K562 (cell line): ENCODE measurements at regions not wholly inside any gene's neighbourhood (a gene's known extent, or its start where the extent isn't known, plus 50 kb on each side); places are given as distances from the start of the nearest gene placed in this dataset.
A peak's percentile ranks its signal among the peaks of the same experiment; 100 is the strongest.

Experiments
- BRD4 ChIP-seq: fragments of 200-600 bp; sonication (generic); IDR thresholded peaks from 2 replicates; pipeline ENCODE4 v1.6.1; 2017; ENCODE audit warnings: inconsistent platforms
- C11orf30 ChIP-seq: fragments of 450-650 bp; IDR thresholded peaks from 2 replicates; pipeline ENCODE4 v1.6.1; 2016; ENCODE audit warnings: low read depth, mild to moderate bottlenecking
- CCNT2 ChIP-seq: IDR thresholded peaks from 2 replicates; pipeline ENCODE4 v1.6.1; 2011; ENCODE audit warnings: borderline replicate concordance, low read depth, mild to moderate bottlenecking, moderate library complexity, mixed read lengths, low read length; ENCODE audit not compliant: insufficient read length; ENCODE audit errors: extremely low read depth
- CHCHD3 ChIP-seq: fragments of 250-450 bp; sonication (Bioruptor Pico); IDR thresholded peaks from 2 replicates; pipeline ENCODE4 v2.1.2; 2022; ENCODE audit warnings: mild to moderate bottlenecking
- HDAC1 ChIP-seq, 2 experiments: fragments of 450-650 bp; IDR thresholded peaks; 2 replicates each; pipeline ENCODE4 v1.6.1; 2016 to 2017; ENCODE audit warnings: inconsistent platforms in 1 of 2, mild to moderate bottlenecking in 1 of 2, moderate library complexity in 1 of 2
- JUN ChIP-seq, 2 experiments: sonication (generic) in 1 of 2; formaldehyde crosslinking in 1 of 2; IDR thresholded peaks; 2 replicates each; pipeline versions ENCODE4 v1.6.1 to v1.8.0; 2012 to 2022; ENCODE audit warnings: borderline replicate concordance in 2 of 2, mild to moderate bottlenecking in 2 of 2, improper control_type of control experiment in 1 of 2, low read depth in 1 of 2, low read length in 1 of 2, missing genetic modification reagents in 1 of 2
- LCOR ChIP-seq: sonication (generic); formaldehyde crosslinking; IDR thresholded peaks from 2 replicates; pipeline ENCODE4 v1.8.0; 2022; ENCODE audit warnings: mild to moderate bottlenecking, missing genetic modification reagents
- MAFF ChIP-seq: IDR thresholded peaks from 2 replicates; pipeline ENCODE4 v1.6.1; 2012; ENCODE audit warnings: low read length, improper control_type of control experiment
- MAFG ChIP-seq: fragments of 450-650 bp; conservative IDR thresholded peaks from 2 replicates; pipeline ENCODE4 v1.6.1; 2016; ENCODE audit warnings: missing genetic modification characterization, missing compliant biosample characterization
- MEF2D ChIP-seq: conservative IDR thresholded peaks from 2 replicates; pipeline ENCODE4 v1.6.1; 2016; ENCODE audit warnings: low read depth, missing genetic modification characterization, missing compliant biosample characterization
- MEIS2 ChIP-seq: fragments of 450-650 bp; IDR thresholded peaks from 2 replicates; pipeline ENCODE4 v1.6.1; 2014; ENCODE audit warnings: mild to moderate bottlenecking; ENCODE audit not compliant: partially characterized antibody
- NEUROD1 ChIP-seq: fragments of 150-350 bp; IDR thresholded peaks from 2 replicates; pipeline ENCODE4 v1.6.1; 2014; ENCODE audit warnings: borderline replicate concordance, low read length, low read depth; ENCODE audit not compliant: partially characterized antibody
- NFYB ChIP-seq: IDR thresholded peaks from 2 replicates; pipeline ENCODE4 v1.6.1; 2011; ENCODE audit warnings: mild to moderate bottlenecking, moderate library complexity; ENCODE audit not compliant: insufficient read length; ENCODE audit errors: extremely low read depth
- PHTF2 ChIP-seq: fragments of 250-450 bp; sonication (Bioruptor Pico); IDR thresholded peaks from 2 replicates; pipeline ENCODE4 v1.5.0; 2021; ENCODE audit warnings: mild to moderate bottlenecking
- YY1 ChIP-seq, 3 experiments: IDR thresholded peaks; 2 replicates each; pipeline ENCODE4 v1.6.1; 2011; ENCODE audit warnings: low read length in 2 of 3, mild to moderate bottlenecking in 2 of 3, moderate library complexity in 2 of 3, borderline replicate concordance in 1 of 3, control low read depth in 1 of 3, low read depth in 1 of 3; ENCODE audit not compliant: insufficient read depth in 3 of 3, insufficient replicate concordance in 2 of 3, control insufficient read depth in 1 of 3, insufficient read length in 1 of 3; ENCODE audit errors: extremely low read depth in 1 of 3
- ZNF586 ChIP-seq: fragments of 450-650 bp; formaldehyde crosslinking; conservative IDR thresholded peaks from 2 replicates; pipeline ENCODE4 v1.4.0; 2020; ENCODE audit warnings: mild to moderate bottlenecking, moderate library complexity
- ZNF77 ChIP-seq: fragments of 250-450 bp; sonication (Bioruptor Pico); IDR thresholded peaks from 2 replicates; pipeline ENCODE4 v1.5.0; 2020
- TF ChIP-seq, protein P1 (sequence below): fragments of 450-650 bp; formaldehyde crosslinking; IDR thresholded peaks from 2 replicates; pipeline ENCODE4 v1.4.0; 2020; ENCODE audit warnings: mild to moderate bottlenecking, moderate library complexity
- TF ChIP-seq, protein P2 (sequence below), 3 experiments: IDR thresholded peaks in 2 of 3; conservative IDR thresholded peaks in 1 of 3; 2 replicates each; pipeline ENCODE4 v1.5.1; 2011 to 2012; ENCODE audit warnings: low read length in 3 of 3, mild to moderate bottlenecking in 3 of 3, control low read depth in 2 of 3, improper control_type of control experiment in 1 of 3, inconsistent platforms in 1 of 3, low read depth in 1 of 3, mixed read lengths in 1 of 3, moderate library complexity in 1 of 3; ENCODE audit not compliant: insufficient read depth in 2 of 3
- TF ChIP-seq, protein P3 (sequence below): sonication (generic); formaldehyde crosslinking; IDR thresholded peaks from 2 replicates; pipeline ENCODE4 v1.5.0; 2020; ENCODE audit warnings: missing genetic modification reagents
- TF ChIP-seq, protein P4 (sequence below): fragments of 250-450 bp; sonication (Bioruptor Pico); IDR thresholded peaks from 2 replicates; pipeline ENCODE4 v1.4.0; 2020; ENCODE audit warnings: mild to moderate bottlenecking

DNA sequence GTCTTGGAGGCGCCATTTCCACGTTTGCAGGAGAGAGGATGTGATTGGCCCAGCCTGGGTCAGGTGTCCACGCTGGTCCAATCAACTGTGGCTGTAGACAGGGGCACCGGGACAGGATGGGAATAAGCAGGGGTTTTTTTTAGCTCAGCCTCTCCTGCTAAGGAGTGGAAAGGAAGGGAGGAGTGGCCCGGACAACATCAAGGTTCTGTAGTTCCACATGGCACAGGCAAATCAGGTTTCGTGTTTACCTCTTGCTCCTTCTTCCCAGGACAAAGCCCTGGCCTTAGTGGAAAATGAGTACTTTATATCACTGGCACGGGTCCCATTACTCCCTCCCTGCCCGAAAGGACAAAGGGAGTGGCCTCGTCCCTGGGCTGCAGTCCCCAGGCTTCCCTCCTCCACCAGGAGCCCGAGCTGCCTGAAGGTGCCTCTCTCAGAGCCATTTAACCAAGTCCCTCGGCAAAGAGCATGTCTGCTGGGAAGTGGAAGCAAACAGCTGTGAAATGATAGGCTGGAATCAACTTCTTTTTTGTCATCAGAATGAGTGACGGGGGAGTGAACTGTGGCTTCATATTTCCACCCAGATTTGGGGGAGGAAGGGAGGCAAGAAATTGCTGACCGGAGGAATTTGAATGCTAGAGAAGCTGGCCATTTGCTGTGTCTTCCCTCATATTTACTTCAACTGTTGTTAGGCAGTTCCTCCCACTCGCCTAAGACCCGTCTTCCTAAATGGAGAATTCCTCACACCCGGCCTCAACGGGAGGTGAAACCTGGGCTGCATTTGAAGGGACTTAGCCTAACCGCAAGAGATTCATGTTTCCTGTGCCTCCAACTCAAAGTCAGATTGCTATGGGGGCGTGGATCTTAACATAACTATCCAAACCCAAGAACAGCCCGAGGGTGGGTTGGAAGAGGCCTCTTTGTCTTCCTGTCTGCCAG lies 84.9 kb upstream of the SLC44A3 start (continued):
- TF ChIP-seq, protein P1, sequence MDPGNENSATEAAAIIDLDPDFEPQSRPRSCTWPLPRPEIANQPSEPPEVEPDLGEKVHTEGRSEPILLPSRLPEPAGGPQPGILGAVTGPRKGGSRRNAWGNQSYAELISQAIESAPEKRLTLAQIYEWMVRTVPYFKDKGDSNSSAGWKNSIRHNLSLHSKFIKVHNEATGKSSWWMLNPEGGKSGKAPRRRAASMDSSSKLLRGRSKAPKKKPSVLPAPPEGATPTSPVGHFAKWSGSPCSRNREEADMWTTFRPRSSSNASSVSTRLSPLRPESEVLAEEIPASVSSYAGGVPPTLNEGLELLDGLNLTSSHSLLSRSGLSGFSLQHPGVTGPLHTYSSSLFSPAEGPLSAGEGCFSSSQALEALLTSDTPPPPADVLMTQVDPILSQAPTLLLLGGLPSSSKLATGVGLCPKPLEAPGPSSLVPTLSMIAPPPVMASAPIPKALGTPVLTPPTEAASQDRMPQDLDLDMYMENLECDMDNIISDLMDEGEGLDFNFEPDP, result no peak
- TF ChIP-seq PHTF2 (CRISPR knock-in tag), result no peak
- TF ChIP-seq HDAC1 (IDR thresholded peaks at IDR 0.05), result 0 out of 4 replicates have a peak, but pooled peaks of 1 of the 2 experiments have one; percentile 20
- TF ChIP-seq BRD4, result 0 out of 2 replicates have a peak, but pooled peaks have one; percentile 25
- TF ChIP-seq MEF2D (tag), result no peak
- TF ChIP-seq ZNF77, result no peak
- peak; percentile 1 for TF ChIP-seq MEIS2
- TF ChIP-seq MAFG (tag), result peak; percentile 87
- TF ChIP-seq LCOR (CRISPR knock-in tag), result no peak
- no peak for TF ChIP-seq NEUROD1
- peak; percentile 65 for TF ChIP-seq NFYB
- TF ChIP-seq CHCHD3 (CRISPR knock-in tag), result no peak
- TF ChIP-seq MAFF, result peak; percentile 57
- TF ChIP-seq C11orf30, result peak; percentile 86
- TF ChIP-seq, protein P2, sequence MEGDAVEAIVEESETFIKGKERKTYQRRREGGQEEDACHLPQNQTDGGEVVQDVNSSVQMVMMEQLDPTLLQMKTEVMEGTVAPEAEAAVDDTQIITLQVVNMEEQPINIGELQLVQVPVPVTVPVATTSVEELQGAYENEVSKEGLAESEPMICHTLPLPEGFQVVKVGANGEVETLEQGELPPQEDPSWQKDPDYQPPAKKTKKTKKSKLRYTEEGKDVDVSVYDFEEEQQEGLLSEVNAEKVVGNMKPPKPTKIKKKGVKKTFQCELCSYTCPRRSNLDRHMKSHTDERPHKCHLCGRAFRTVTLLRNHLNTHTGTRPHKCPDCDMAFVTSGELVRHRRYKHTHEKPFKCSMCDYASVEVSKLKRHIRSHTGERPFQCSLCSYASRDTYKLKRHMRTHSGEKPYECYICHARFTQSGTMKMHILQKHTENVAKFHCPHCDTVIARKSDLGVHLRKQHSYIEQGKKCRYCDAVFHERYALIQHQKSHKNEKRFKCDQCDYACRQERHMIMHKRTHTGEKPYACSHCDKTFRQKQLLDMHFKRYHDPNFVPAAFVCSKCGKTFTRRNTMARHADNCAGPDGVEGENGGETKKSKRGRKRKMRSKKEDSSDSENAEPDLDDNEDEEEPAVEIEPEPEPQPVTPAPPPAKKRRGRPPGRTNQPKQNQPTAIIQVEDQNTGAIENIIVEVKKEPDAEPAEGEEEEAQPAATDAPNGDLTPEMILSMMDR (IDR thresholded peaks at IDR 0.05 in 2 of 3, conservative IDR thresholded peaks at IDR 0.05 in 1 of 3; ENCODE audit: insufficient read depth in 2 of 3, low read depth in 1 of 3, low read length in 3 of 3), result no peak
- no peak for TF ChIP-seq ZNF586
- TF ChIP-seq, protein P3, sequence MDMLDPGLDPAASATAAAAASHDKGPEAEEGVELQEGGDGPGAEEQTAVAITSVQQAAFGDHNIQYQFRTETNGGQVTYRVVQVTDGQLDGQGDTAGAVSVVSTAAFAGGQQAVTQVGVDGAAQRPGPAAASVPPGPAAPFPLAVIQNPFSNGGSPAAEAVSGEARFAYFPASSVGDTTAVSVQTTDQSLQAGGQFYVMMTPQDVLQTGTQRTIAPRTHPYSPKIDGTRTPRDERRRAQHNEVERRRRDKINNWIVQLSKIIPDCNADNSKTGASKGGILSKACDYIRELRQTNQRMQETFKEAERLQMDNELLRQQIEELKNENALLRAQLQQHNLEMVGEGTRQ (CRISPR knock-in tag), result peak; percentile 93
- TF ChIP-seq, protein P4, sequence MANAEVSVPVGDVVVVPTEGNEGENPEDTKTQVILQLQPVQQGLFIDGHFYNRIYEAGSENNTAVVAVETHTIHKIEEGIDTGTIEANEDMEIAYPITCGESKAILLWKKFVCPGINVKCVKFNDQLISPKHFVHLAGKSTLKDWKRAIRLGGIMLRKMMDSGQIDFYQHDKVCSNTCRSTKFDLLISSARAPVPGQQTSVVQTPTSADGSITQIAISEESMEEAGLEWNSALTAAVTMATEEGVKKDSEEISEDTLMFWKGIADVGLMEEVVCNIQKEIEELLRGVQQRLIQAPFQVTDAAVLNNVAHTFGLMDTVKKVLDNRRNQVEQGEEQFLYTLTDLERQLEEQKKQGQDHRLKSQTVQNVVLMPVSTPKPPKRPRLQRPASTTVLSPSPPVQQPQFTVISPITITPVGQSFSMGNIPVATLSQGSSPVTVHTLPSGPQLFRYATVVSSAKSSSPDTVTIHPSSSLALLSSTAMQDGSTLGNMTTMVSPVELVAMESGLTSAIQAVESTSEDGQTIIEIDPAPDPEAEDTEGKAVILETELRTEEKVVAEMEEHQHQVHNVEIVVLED (CRISPR knock-in tag), result no peak
- TF ChIP-seq YY1 (IDR thresholded peaks at IDR 0.05; ENCODE audit: borderline replicate concordance in 1 of 3, control insufficient read depth in 1 of 3, extremely low read depth in 1 of 3, insufficient read depth in 3 of 3, insufficient read length in 1 of 3, insufficient replicate concordance in 2 of 3, low read depth in 1 of 3, low read length in 2 of 3), result peak in 1 of 3 experiments; percentile 29
- TF ChIP-seq CCNT2, result no peak
- no peak for TF ChIP-seq JUN (IDR thresholded peaks at IDR 0.05; ENCODE audit: borderline replicate concordance, low read depth, low read length)
- TF ChIP-seq JUN (CRISPR knock-in tag; IDR thresholded peaks at IDR 0.05; ENCODE audit: borderline replicate concordance), result no peak
